Endothelial cell (in vitro differentiated cells): ENCODE measurements at regions not wholly inside any gene's neighbourhood (a gene's known extent, or its start where the extent isn't known, plus 50 kb on each side); places are given as distances from the start of the nearest gene placed in this dataset.

Experiments
- DNase-seq: peaks from one replicate; pipeline ENCODE4 v3.0.0; 2021; ENCODE audit warnings: low spot score
- H3K27ac Mint-ChIP-seq: one replicate; pipeline ENCODE4 v1.8.0; 2021; ENCODE audit warnings: mixed read lengths, inconsistent platforms; ENCODE audit not compliant: unreplicated experiment
- H3K27me3 Mint-ChIP-seq: one replicate; pipeline ENCODE4 v1.8.0; 2021; ENCODE audit warnings: mild to moderate bottlenecking, moderate library complexity, mixed read lengths, inconsistent platforms; ENCODE audit not compliant: unreplicated experiment
- H3K36me3 Mint-ChIP-seq: one replicate; pipeline ENCODE4 v1.8.0; 2021; ENCODE audit warnings: mild to moderate bottlenecking, low read depth, mixed read lengths, inconsistent platforms; ENCODE audit not compliant: unreplicated experiment
- H3K4me1 Mint-ChIP-seq: one replicate; pipeline ENCODE4 v1.8.0; 2021; ENCODE audit warnings: mild to moderate bottlenecking, mixed read lengths, inconsistent platforms; ENCODE audit not compliant: unreplicated experiment
- H3K4me3 Mint-ChIP-seq: one replicate; pipeline ENCODE4 v1.8.0; 2021; ENCODE audit warnings: mild to moderate bottlenecking, mixed read lengths, inconsistent platforms; ENCODE audit not compliant: unreplicated experiment
- H3K9me3 Mint-ChIP-seq: one replicate; pipeline ENCODE4 v1.8.0; 2021; ENCODE audit warnings: mixed read lengths, inconsistent platforms; ENCODE audit not compliant: unreplicated experiment
- TF ChIP-seq, protein P1 (sequence below): fragments of 200-600 bp; sonication (generic); IDR thresholded peaks from one replicate; pipeline ENCODE4 v1.5.0; 2021; ENCODE audit warnings: antibody characterized with exemption; ENCODE audit not compliant: unreplicated experiment

DNA sequence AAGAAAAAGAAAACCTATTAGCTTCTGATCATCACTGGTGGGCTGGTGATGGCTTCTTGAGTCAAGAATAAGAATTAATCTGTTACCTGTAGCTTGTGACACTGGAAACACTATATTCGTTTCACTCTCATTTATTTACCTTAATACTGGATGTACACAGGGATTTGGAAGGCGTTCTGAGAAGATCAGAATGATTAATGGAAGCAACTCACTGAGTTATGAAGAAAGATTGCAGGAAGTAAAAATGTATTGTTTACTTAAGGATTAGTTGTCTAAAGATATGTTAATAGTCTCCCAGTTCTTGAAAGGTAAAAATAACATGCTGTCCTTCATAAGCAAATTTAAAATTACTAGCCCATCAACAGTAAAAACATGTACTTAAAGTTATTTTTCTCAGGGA, 644.9 kb upstream of the NCAM2 start:
- TF ChIP-seq, protein P1, sequence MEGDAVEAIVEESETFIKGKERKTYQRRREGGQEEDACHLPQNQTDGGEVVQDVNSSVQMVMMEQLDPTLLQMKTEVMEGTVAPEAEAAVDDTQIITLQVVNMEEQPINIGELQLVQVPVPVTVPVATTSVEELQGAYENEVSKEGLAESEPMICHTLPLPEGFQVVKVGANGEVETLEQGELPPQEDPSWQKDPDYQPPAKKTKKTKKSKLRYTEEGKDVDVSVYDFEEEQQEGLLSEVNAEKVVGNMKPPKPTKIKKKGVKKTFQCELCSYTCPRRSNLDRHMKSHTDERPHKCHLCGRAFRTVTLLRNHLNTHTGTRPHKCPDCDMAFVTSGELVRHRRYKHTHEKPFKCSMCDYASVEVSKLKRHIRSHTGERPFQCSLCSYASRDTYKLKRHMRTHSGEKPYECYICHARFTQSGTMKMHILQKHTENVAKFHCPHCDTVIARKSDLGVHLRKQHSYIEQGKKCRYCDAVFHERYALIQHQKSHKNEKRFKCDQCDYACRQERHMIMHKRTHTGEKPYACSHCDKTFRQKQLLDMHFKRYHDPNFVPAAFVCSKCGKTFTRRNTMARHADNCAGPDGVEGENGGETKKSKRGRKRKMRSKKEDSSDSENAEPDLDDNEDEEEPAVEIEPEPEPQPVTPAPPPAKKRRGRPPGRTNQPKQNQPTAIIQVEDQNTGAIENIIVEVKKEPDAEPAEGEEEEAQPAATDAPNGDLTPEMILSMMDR, result no peak
- H3K27ac Mint-ChIP-seq, result no peak overlapping the region
- H3K9me3 Mint-ChIP-seq, result no peaks in the 10 kb centered on the region
- no peak for DNase-seq
- peaks cover 1% of the 10 kb centered on the region for H3K27me3 Mint-ChIP-seq
- no peaks in the 10 kb centered on the region for H3K36me3 Mint-ChIP-seq
- H3K4me1 Mint-ChIP-seq, result no peaks in the 10 kb centered on the region
- H3K4me3 Mint-ChIP-seq, result no peak overlapping the region

DNA sequence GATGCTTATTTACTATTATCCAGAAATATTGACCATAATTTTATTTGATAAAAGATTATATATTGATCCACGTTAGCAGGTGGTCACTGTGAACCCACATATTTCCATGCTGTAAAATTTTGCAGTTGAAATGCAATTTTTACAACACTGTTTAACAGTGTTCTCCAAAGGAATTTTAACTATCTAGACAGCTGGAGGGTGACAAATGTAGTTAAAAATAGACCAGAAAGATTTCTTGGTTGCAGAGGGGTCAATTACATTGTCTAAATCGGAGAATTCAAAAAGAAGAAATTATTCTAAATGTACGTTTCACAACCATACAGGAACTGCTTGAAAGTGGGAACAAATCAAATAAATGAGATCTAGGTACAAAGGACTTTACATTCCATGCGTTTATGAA, 625.2 kb upstream of the NCAM2 start:
- DNase-seq, result no peak
- Mint-ChIP-seq H3K27ac (no peak overlapping the region), H3K9me3 (no peaks in the 10 kb centered on the region), H3K4me3 (no peak overlapping the region), H3K27me3 (peaks cover 2% of the 10 kb centered on the region), H3K36me3 (no peaks in the 10 kb centered on the region), H3K4me1 (no peaks in the 10 kb centered on the region)
- TF ChIP-seq, protein P1, result no peak

DNA sequence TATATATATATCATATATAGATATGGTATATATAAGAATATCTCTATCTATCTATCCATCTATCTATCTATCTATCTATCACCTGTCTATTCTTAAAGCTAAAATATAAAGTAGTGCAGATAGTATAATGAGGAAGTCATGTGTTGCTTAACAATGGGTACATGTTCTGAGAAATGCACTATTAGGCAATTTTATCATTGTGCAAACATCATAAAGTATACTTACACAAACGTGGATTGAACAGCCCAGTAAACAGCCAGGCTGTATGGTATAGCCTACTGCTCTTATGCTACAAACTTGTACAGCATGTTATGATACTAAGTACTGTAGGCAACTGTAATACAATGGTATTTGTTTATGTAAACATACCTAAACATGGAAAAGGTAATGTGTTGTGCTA, 621.0 kb upstream of the NCAM2 start:
- Mint-ChIP-seq H3K4me3 (no peak overlapping the region), H3K36me3 (no peaks in the 10 kb centered on the region), H3K27me3 (peaks cover 2% of the 10 kb centered on the region), H3K9me3 (no peaks in the 10 kb centered on the region), H3K4me1 (no peaks in the 10 kb centered on the region), H3K27ac (no peak overlapping the region)
- TF ChIP-seq, protein P1, result no peak
- DNase-seq, result no peak

DNA sequence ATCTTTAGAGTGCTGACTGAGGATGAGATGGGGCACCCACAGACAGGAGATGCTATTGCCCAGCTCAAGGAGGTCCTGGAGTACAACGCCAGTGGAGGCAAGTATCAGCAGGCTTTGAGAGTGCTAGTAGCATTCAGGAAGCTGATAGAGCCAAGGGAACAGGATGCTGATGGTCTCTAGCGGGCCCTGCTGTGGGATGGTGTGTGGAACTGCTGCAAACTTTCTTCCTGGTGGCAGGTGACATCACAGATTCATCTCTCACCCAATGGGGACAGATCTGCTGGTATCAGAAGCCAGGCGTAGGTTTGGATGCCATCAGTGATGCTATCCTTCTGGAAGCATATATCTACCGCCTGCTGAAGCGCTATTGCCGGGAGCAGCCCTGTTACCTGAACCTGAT, 609.8 kb upstream of the NCAM2 start:
- H3K27ac Mint-ChIP-seq, result no peak overlapping the region
- TF ChIP-seq, protein P1, result no peak
- no peaks in the 10 kb centered on the region for H3K4me1 Mint-ChIP-seq
- H3K36me3 Mint-ChIP-seq, result no peaks in the 10 kb centered on the region
- no peak overlapping the region for H3K4me3 Mint-ChIP-seq
- H3K9me3 Mint-ChIP-seq, result no peaks in the 10 kb centered on the region
- H3K27me3 Mint-ChIP-seq, result no peaks in the 10 kb centered on the region
- no peak for DNase-seq

DNA sequence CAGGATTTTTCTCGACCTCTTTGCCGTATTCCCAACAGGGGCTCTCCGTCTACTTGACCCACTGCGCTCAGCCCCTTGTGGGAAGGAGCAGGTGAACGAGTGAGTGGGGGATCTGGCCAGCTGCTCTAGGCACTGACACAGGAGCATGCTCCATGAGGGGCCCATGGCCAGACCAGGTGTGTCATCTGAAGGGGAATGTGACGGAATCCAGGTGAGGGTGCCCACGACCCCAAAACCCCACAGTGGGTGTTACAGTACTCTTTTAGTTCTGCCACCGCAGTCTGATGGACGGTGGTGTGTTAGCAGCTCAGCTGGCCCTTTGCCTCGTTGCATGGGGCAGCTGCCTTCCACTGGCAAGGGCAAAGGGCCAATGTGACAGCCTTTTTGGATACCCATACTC, 601.4 kb upstream of the NCAM2 start:
- TF ChIP-seq, protein P1, result no peak
- Mint-ChIP-seq H3K4me3 (no peak overlapping the region), H3K4me1 (no peaks in the 10 kb centered on the region), H3K27me3 (peaks cover 3% of the 10 kb centered on the region), H3K36me3 (no peaks in the 10 kb centered on the region), H3K9me3 (no peaks in the 10 kb centered on the region), H3K27ac (no peak overlapping the region)
- no peak for DNase-seq
